Mucosa of rectum (tissue), 2 donors: ENCODE measurements at regions not wholly inside any gene's neighbourhood (a gene's known extent, or its start where the extent isn't known, plus 50 kb on each side); places are given as distances from the start of the nearest gene placed in this dataset.
"Not testable (repeated sequence)": the region's sequence is repeated elsewhere in the genome, so short reads cannot be mapped to it uniquely, and the experiment has no call there.

ENCODE experiments used
- H3K27ac ChIP-seq, 2 donors: one replicate each; pipeline ENCODE4 v1.7.0; 2013; ENCODE audit warnings: inconsistent platforms in 2 of 2, low read depth in 2 of 2, low read length in 2 of 2
- H3K27me3 ChIP-seq, 2 donors: one replicate each; pipeline ENCODE4 v1.7.0; 2013; ENCODE audit warnings: low read length in 2 of 2; ENCODE audit not compliant: control insufficient read depth in 2 of 2, insufficient read depth in 2 of 2
- H3K36me3 ChIP-seq, 2 donors: one replicate each; pipeline ENCODE4 v1.7.0; 2013; ENCODE audit warnings: low read length in 2 of 2; ENCODE audit not compliant: control insufficient read depth in 2 of 2, insufficient read depth in 2 of 2
- H3K4me1 ChIP-seq, 2 donors: one replicate each; pipeline ENCODE4 v1.7.0; 2013; ENCODE audit warnings: low read length in 2 of 2, mild to moderate bottlenecking in 1 of 2; ENCODE audit not compliant: control insufficient read depth in 2 of 2, insufficient read depth in 2 of 2
- H3K4me3 ChIP-seq, 2 donors: one replicate each; pipeline ENCODE4 v1.7.0; 2013; ENCODE audit warnings: low read length in 2 of 2
- H3K9ac ChIP-seq, 2 donors: one replicate each; pipeline ENCODE4 v1.7.0; 2013; ENCODE audit warnings: low read length in 2 of 2, low read depth in 1 of 2, mild to moderate bottlenecking in 1 of 2
- H3K9me3 ChIP-seq, 2 donors: one replicate each; pipeline ENCODE4 v1.7.0; 2013; ENCODE audit warnings: low read length in 2 of 2; ENCODE audit not compliant: control insufficient read depth in 2 of 2
- donor health status: healthy.
- donor health status: Normal muscosa, but diverticular disease.

DNA sequence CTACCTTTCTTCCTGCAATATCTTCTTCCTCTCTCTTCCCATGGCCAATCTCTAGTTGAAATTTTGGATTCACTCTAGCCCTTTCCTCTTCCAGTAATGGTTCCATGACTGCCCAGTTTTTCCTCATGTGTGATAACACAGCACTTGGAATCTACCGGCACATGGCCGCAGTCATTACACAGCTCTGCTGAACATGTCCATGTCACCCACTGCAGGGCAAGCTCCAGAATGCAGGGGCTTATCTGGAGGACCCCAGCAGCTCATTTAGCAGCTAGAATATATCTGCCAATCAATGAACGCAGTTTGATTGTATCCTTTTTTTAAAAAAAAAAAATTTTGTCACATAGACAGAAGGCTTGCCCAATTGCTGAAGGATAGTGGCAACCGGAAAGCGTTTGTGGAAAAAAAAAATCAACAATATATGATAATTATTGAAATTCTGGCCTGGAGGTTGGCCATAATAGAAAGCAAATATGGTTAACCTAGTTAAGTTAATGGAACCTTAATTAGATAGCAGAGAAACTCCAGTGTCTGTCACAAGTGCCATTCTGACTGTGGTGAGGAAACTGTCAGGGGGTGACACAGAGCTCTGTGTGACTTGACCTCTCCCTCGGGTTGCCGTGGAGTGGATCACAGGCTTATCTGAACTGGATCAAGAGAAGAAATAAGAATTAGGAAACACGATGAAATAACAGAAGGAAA, 426.7 kb downstream of the LIG4 start:
- H3K36me3 ChIP-seq: no peaks in the 10 kb centered on the region
- H3K27me3 ChIP-seq: no peaks in the 10 kb centered on the region
- no peak overlapping the region for H3K9ac ChIP-seq
- no peaks in the 10 kb centered on the region for H3K4me1 ChIP-seq
- H3K9me3 ChIP-seq: no peaks in the 10 kb centered on the region
- no peak overlapping the region for H3K27ac ChIP-seq
- no peak overlapping the region for H3K4me3 ChIP-seq

DNA sequence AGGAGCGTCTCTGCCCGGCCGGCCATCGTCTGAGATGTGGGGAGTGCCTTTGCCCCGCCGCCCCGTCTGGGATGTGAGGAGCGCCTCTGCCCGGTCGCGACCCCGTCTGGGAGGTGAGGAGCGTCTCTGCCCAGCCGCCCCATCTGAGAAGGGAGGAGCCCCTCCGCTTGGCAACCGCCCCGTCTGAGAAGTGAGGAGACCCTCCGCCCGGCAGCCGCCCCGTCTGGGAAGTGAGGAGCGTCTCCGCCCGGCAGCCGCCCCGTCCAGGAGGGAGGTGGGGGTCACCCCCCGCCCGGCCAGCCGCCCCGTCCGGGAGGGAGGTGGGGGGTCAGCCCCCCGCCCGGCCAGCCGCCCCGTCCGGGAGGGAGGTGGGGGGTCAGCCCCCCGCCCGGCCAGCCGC, 432.7 kb downstream of the LIG4 start:
- not testable (repeated sequence) for H3K36me3 ChIP-seq, H3K27me3 ChIP-seq, H3K9me3 ChIP-seq, H3K4me1 ChIP-seq, H3K4me3 ChIP-seq, H3K27ac ChIP-seq, H3K9ac ChIP-seq

DNA sequence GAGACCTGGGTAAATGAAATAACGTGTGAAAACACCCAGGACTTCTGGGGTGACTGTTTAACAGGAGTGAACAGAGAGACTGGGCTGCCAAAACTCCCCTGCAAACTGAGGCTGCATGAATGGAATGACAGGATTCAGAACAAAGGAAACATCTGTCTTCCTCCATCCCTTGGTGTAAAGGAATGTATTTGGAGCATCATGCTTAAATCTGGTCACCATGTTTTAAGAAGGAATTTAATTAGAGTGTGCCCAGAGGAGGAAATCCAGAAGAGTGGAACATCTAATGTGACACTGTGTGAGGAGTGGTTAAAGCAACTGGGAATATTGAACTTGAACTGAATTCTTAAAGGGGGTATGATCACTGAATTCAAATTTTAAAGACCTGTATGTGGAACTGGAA, 437.2 kb downstream of the LIG4 start:
- no peak overlapping the region for H3K27ac ChIP-seq
- H3K27me3 ChIP-seq: no peaks in the 10 kb centered on the region
- no peak overlapping the region for H3K4me3 ChIP-seq
- no peaks in the 10 kb centered on the region for H3K9me3 ChIP-seq
- no peaks in the 10 kb centered on the region for H3K4me1 ChIP-seq
- no peak overlapping the region for H3K9ac ChIP-seq
- H3K36me3 ChIP-seq: no peaks in the 10 kb centered on the region

DNA sequence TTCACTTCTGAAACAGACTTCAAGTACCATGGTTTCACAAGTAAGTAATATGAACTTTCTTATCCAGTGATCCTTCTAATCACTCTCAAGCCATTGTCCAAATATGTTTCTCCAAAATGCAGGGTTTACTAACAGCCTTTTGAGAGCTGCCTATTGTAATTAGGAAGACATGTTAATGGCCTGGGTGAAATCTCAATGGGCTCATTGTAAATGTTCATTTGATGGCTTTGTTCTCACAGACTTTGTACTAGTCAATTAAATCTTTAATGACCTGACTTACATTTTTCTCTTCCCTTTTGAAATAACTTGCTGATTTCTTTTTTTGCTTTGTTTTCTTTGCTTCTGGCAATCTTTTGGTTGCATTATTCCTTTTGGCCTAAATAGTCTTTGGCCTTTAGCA, 444.8 kb downstream of the LIG4 start:
- H3K9me3 ChIP-seq: no peaks in the 10 kb centered on the region
- H3K27me3 ChIP-seq: no peaks in the 10 kb centered on the region
- H3K36me3 ChIP-seq: no peaks in the 10 kb centered on the region
- no peak overlapping the region for H3K27ac ChIP-seq
- no peaks in the 10 kb centered on the region for H3K4me1 ChIP-seq
- no peak overlapping the region for H3K4me3 ChIP-seq
- no peak overlapping the region for H3K9ac ChIP-seq

DNA sequence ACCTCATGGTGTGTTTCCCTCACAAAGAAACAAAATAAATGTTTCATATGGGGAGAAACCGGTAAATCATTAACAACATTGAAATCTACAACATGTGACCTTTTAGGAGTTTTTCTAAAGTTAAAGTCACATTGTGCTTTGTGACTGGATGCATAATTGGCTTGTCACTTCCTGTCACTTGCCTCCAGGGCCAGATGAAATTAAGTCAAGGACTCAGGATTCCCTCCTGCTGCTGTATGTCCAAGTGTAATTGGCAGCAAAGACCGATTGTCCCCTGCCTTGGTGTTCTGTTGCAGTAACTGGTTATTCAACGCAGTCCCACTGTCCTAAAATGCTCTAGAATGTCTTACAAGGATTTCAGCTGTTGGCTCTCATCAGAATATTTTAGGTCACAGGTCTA, 448.2 kb downstream of the LIG4 start:
- Histone ChIP-seq H3K9ac (no peak overlapping the region), H3K27me3 (no peaks in the 10 kb centered on the region), H3K4me3 (no peak overlapping the region), H3K27ac (no peak overlapping the region), H3K9me3 (no peaks in the 10 kb centered on the region), H3K36me3 (no peaks in the 10 kb centered on the region), H3K4me1 (no peaks in the 10 kb centered on the region)

DNA sequence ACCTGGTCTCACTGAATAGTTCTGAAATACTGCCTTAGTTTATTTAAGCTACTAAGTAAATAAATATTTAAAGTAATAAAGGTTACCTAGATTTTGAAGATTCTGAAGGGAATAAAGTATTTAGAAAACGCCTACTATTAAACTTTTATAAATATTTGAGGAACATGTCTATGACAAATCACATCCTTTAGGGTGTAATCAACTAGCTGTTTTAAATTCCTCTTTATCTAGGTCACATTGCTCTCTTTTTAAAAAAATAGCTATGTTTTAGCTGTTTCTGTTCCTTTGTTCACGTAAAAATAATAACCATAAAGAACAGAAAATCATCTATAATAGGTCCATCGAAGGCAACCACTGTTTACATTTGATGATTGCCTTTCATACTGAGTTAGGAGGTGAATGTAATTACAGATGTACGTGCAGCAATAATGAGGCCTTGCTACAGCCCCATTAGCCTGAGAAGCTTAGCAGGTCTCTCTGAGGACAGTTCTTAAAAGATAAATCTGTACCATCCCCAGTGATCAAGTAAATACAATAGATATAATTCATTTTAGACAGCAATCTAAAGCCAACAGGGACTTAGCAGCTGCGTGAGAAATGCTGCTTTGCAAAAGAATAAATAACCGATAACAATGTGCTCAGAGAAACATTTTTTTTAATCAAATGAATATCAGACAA, 449.5 kb downstream of the LIG4 start:
- Histone ChIP-seq H3K9ac (no peak overlapping the region), H3K27me3 (no peaks in the 10 kb centered on the region), H3K9me3 (no peaks in the 10 kb centered on the region), H3K36me3 (no peaks in the 10 kb centered on the region), H3K27ac (no peak overlapping the region), H3K4me1 (no peaks in the 10 kb centered on the region), H3K4me3 (no peak overlapping the region)

DNA sequence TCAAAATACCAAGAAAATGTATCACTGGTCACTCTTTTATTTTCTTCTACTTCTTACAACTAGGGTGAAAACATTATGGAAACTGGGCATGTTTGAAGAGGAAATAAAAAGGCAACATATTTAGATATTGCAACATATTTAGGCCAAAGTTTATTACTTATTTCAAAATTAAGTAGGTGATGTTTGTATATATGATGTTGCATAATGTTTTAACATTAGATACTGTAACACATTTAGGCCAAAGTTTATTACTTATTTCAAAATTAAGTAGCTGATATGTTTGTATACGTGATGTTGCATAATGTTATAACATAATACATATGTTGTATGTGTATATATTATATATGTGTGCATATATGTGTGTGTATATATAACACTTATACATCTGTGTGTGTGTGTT, 451.3 kb downstream of the LIG4 start:
- Histone ChIP-seq H3K4me3 (no peak overlapping the region), H3K9me3 (no peaks in the 10 kb centered on the region), H3K9ac (no peak overlapping the region), H3K27me3 (no peaks in the 10 kb centered on the region), H3K36me3 (no peaks in the 10 kb centered on the region), H3K4me1 (no peaks in the 10 kb centered on the region), H3K27ac (no peak overlapping the region)

DNA sequence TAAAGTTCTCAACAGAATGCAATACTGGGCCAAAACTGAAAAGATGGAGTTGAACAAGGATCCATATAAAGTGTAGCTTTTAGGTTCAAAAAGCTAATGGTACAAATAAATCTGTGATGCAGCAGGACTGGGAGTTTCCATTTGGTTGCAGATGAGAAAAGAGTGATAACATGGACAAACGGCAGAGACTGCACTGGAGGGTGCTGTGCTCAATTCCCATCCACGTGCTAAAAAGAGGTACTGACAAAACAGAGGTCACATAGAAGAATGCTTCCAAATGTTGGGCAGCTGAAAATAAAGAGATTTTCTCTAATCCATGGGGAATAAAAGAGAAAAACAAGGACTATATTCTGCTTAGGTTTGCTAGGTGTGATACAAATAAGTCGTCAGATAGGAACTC, 461.6 kb downstream of the LIG4 start:
- Histone ChIP-seq H3K27me3 (no peaks in the 10 kb centered on the region), H3K4me3 (no peak overlapping the region), H3K27ac (no peak overlapping the region), H3K36me3 (no peaks in the 10 kb centered on the region), H3K4me1 (no peaks in the 10 kb centered on the region), H3K9ac (no peak overlapping the region), H3K9me3 (no peaks in the 10 kb centered on the region)

DNA sequence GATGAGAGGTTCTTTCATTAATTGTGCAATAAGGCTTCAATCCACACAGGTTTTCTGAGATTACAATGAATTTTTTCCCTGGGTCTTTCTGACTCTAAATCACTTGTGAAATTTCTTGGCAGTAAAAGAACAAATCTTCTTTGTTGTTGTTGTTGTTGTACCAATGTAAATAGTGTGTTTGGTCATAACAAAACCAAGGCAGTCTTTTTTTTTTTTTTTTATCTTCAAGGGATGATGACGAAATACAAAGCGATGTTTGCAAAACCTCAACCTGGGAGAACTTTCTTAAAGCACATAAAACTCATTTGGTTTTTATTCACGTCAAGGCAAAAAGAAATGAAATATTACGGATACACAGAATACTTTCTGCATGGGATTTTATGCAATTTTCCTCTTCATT, 462.0 kb downstream of the LIG4 start:
- Histone ChIP-seq H3K4me3 (no peak overlapping the region), H3K4me1 (no peaks in the 10 kb centered on the region), H3K9me3 (no peaks in the 10 kb centered on the region), H3K36me3 (no peaks in the 10 kb centered on the region), H3K9ac (no peak overlapping the region), H3K27me3 (no peaks in the 10 kb centered on the region), H3K27ac (no peak overlapping the region)

DNA sequence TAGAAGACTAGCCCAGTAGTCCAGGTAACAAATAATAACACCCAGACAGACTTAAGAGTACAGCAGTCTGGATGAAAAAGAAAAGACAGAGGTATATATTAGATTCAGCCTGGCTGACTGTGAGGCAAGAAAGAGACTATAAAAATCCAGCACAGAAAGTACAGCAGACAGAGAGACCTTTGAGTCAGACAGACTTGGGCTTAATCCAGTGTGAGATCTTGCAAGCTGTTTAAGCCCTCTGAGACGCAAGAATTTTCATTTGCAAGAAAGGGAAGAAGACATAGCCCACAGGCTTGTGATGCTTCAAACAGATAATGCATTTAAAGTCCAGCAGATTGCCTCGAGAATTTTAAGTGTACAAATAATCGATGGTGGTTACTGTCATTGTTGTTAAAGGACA, 471.4 kb downstream of the LIG4 start:
- H3K4me1 ChIP-seq: no peaks in the 10 kb centered on the region
- H3K27ac ChIP-seq: no peak overlapping the region
- no peaks in the 10 kb centered on the region for H3K27me3 ChIP-seq

More for the DNA sequence above, 471.4 kb downstream of the LIG4 start:
- Histone ChIP-seq H3K9me3 (no peaks in the 10 kb centered on the region), H3K4me3 (no peak overlapping the region), H3K9ac (no peak overlapping the region), H3K36me3 (no peaks in the 10 kb centered on the region)
